ENCODE measurements at regions not wholly inside any gene's neighbourhood (a gene's known extent, or its start where the extent isn't known, plus 50 kb on each side); places are given as distances from the start of the nearest gene placed in this dataset.

- no peak for DNase-seq
These were observed 161.3 kb downstream of the ZNF281 start for GRCh38 chr1:200248541-200248940.

- DNase-seq = no peak
These were observed 162.3 kb downstream of the ZNF281 start for GRCh38 chr1:200247518-200247917.

GRCh38 chr1:200245473-200245872 is 164.4 kb downstream of the ZNF281 start:
- DNase-seq = no peak

GRCh38 chr1:200243042-200243437 is 166.8 kb downstream of the ZNF281 start:
- no peak for DNase-seq

- DNase-seq = no peak
These were observed 167.5 kb downstream of the ZNF281 start for GRCh38 chr1:200242110-200243041.

- DNase-seq = no peak
These were observed 169.2 kb downstream of the ZNF281 start for GRCh38 chr1:200240656-200241055.

GRCh38 chr1:200238311-200238710 is 171.5 kb downstream of the ZNF281 start:
- no peak for DNase-seq

- no peak for DNase-seq
These were observed 172.8 kb downstream of the ZNF281 start for GRCh38 chr1:200237066-200237465.

GRCh38 chr1:200234938-200235337 is 174.9 kb downstream of the ZNF281 start:
- no peak for DNase-seq

- no peak for DNase-seq
These were observed 176.4 kb downstream of the ZNF281 start for GRCh38 chr1:200233393-200233792.

GRCh38 chr1:200231787-200232231 is 178.0 kb downstream of the ZNF281 start:
- DNase-seq = no peak

- no peak for DNase-seq
These were observed 179.2 kb downstream of the ZNF281 start for GRCh38 chr1:200230671-200231070.

GRCh38 chr1:200228486-200228885 is 181.3 kb downstream of the ZNF281 start:
- DNase-seq = no peak

GRCh38 chr1:200228081-200228480 is 181.8 kb downstream of the ZNF281 start:
- no peak for DNase-seq
